ENCODE measurements at regions not wholly inside any gene's neighbourhood (a gene's known extent, or its start where the extent isn't known, plus 50 kb on each side); places are given as distances from the start of the nearest gene placed in this dataset.
"Not testable (repeated sequence)": the region's sequence is repeated elsewhere in the genome, so short reads cannot be mapped to it uniquely, and the experiment has no call there.

GRCh38 chr9:41034699-41035197 lies 93.7 kb downstream of the FOXD4L6 start:
- TF ChIP-seq, protein P1, sequence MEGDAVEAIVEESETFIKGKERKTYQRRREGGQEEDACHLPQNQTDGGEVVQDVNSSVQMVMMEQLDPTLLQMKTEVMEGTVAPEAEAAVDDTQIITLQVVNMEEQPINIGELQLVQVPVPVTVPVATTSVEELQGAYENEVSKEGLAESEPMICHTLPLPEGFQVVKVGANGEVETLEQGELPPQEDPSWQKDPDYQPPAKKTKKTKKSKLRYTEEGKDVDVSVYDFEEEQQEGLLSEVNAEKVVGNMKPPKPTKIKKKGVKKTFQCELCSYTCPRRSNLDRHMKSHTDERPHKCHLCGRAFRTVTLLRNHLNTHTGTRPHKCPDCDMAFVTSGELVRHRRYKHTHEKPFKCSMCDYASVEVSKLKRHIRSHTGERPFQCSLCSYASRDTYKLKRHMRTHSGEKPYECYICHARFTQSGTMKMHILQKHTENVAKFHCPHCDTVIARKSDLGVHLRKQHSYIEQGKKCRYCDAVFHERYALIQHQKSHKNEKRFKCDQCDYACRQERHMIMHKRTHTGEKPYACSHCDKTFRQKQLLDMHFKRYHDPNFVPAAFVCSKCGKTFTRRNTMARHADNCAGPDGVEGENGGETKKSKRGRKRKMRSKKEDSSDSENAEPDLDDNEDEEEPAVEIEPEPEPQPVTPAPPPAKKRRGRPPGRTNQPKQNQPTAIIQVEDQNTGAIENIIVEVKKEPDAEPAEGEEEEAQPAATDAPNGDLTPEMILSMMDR (conservative IDR thresholded peaks at IDR 0.05; ENCODE audit: low read depth, low read length): not testable (repeated sequence)
- not testable (repeated sequence) for TF ChIP-seq EZH2phosphoT487 (IDR thresholded peaks at IDR 0.05; ENCODE audit: borderline replicate concordance, low read length); EZH2 (IDR thresholded peaks at IDR 0.05; ENCODE audit: low read length, unreplicated experiment)
